Thymus (tissue), 11 donors: ENCODE measurements at regions not wholly inside any gene's neighbourhood (a gene's known extent, or its start where the extent isn't known, plus 50 kb on each side); places are given as distances from the start of the nearest gene placed in this dataset.

Experiments
- DNase-seq, 9 donors: peaks; one replicate each; pipeline ENCODE4 v3.0.0-alpha.2; 2013; ENCODE audit warnings: low spot score in 9 of 9, low read depth in 6 of 9, missing footprints in 1 of 9
- H3K27ac ChIP-seq, 2 donors: one replicate each; pipeline ENCODE4 v1.5.1; 2013; ENCODE audit warnings: control low read depth in 1 of 2, low read depth in 1 of 2, low read length in 1 of 2, mild to moderate bottlenecking in 1 of 2, moderate library complexity in 1 of 2
- H3K27me3 ChIP-seq, 2 donors: one replicate each; pipeline ENCODE4 v1.5.1; 2013; ENCODE audit warnings: low read length in 1 of 2; ENCODE audit not compliant: control insufficient read depth in 2 of 2, insufficient read depth in 1 of 2
- H3K36me3 ChIP-seq, 2 donors: one replicate each; pipeline ENCODE4 v1.5.1; 2013; ENCODE audit warnings: low read length in 1 of 2, mild to moderate bottlenecking in 1 of 2, moderate library complexity in 1 of 2; ENCODE audit not compliant: control insufficient read depth in 2 of 2, insufficient read depth in 2 of 2
- H3K4me1 ChIP-seq, 2 donors: one replicate each; pipeline ENCODE4 v1.5.1; 2013; ENCODE audit warnings: low read length in 2 of 2; ENCODE audit not compliant: control insufficient read depth in 2 of 2, insufficient read depth in 2 of 2
- H3K4me3 ChIP-seq, 2 donors: one replicate each; pipeline ENCODE4 v1.5.1; 2013; ENCODE audit warnings: low read length in 2 of 2, control low read depth in 1 of 2, mild to moderate bottlenecking in 1 of 2
- H3K9me3 ChIP-seq, 2 donors: one replicate each; pipeline ENCODE4 v1.5.1; 2013; ENCODE audit warnings: low read length in 1 of 2, mild to moderate bottlenecking in 1 of 2; ENCODE audit not compliant: control insufficient read depth in 2 of 2, insufficient read depth in 1 of 2
- WGBS: extraction: QIAGEN DNeasy Blood & Tissue Kit; methylation state at CpG from one replicate; pipeline ENCODE4 v1.1.7; 2013; 5-methylcytosine and 5-hydroxymethylcytosine counted together
- donor health status: healthy.

DNA sequence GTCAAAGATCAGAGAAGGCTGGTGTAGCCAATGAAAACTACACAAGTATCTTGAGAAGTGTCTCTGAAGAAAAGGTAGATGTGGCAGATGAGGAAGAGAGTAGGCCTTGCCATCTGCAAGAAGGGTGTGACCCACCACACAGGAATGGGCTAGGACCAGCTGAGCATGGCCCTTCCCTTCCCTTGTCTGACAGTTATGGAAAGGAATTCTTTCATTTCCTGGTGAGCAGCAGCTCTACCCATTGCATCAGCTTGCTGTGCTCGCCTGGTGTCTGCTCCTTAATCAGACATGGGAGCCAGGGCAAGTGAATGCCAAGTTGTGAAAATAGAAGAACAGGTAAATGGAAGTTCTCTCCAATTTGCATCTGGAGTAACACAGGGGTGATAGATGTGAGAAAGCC, 145.2 kb upstream of the KRR1 start:
- H3K27ac ChIP-seq, result no peak overlapping the region
- DNase-seq, result no peak
- H3K4me1 ChIP-seq, result no peaks in the 10 kb centered on the region
- H3K27me3 ChIP-seq, result no peaks in the 10 kb centered on the region
- no peak overlapping the region for H3K4me3 ChIP-seq
- H3K9me3 ChIP-seq, result no peaks in the 10 kb centered on the region
- H3K36me3 ChIP-seq, result no peaks in the 10 kb centered on the region
- whole genome bisulfite sequencing, result 98% methylated on average over 1 of the region's 1 CpG

DNA sequence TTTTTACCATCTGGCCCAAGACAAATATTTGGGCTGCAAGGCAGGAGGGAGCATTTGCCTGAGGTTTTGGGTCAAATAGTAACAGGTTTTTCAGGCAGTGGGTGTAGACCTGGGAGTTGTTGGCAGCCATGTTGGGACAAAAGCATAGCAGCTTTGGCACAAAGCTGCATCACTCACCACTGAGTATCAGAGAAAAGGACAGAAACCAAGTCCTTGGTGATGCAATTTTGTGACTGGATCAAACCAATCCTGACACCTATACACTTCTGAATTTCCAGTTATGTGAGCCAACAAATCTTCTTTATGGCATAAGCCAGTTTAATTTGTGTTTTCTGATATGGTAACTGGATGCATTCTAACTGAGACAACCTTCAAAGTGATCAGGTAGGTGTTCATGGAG, 144.8 kb upstream of the KRR1 start:
- Histone ChIP-seq H3K27ac (no peak overlapping the region), H3K9me3 (no peaks in the 10 kb centered on the region), H3K36me3 (no peaks in the 10 kb centered on the region), H3K4me1 (no peaks in the 10 kb centered on the region), H3K27me3 (no peaks in the 10 kb centered on the region), H3K4me3 (no peak overlapping the region)
- DNase-seq, result no peak

DNA sequence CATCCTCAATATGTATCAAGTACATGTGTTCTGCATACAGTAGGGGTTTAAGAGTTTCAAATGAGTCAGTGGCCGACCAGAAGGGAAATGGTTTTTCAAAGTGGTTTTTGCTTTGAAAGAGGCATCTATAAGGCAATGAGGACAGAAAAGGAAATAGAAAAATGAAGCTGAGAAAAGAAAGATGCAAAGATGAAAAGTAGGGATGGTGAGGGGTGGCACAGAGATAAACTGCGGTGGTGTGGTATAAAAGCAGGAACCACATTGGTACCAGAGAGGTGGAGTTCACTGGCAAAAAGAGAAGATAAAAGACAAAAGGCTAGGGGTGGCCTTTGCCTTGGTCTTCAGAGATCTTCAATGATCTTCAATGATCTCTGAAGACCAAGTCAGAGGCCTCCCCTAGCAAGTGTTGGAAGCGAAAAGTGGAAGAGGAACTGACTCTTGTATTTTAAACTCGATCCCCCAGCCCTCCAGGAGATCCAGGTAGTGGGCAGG, 144.0 kb upstream of the KRR1 start:
- H3K4me3 ChIP-seq, result no peak overlapping the region
- peak in 1 of 9 donors; percentile 12 for DNase-seq
- no peaks in the 10 kb centered on the region for H3K36me3 ChIP-seq
- H3K27me3 ChIP-seq, result no peaks in the 10 kb centered on the region
- H3K9me3 ChIP-seq, result no peaks in the 10 kb centered on the region
- H3K4me1 ChIP-seq, result no peaks in the 10 kb centered on the region
- no peak overlapping the region for H3K27ac ChIP-seq
- 89% methylated on average over 4 of the region's 4 CpGs for WGBS

DNA sequence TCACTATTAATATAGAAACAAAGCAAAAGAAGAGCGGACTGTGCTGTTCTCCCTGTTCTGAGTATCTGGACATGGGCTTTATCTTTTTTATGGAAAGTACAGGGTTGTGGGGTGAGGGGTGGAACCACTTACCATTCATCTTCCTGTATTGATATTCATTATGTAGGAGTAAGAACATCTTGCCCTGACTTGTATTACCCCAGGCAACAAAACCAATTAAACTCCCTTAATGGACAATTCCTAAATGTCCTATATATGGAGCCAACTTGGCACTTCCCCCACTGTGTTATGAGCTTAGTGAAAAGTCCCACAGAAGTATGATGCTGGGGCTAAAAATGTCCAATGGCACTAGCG, 139.9 kb upstream of the KRR1 start:
- Histone ChIP-seq H3K4me3 (no peak overlapping the region), H3K27me3 (no peaks in the 10 kb centered on the region), H3K36me3 (no peaks in the 10 kb centered on the region), H3K9me3 (no peaks in the 10 kb centered on the region), H3K4me1 (no peaks in the 10 kb centered on the region), H3K27ac (no peak overlapping the region)
- DNase-seq, result no peak
- WGBS, result 93% methylated on average over 2 of the region's 2 CpGs

DNA sequence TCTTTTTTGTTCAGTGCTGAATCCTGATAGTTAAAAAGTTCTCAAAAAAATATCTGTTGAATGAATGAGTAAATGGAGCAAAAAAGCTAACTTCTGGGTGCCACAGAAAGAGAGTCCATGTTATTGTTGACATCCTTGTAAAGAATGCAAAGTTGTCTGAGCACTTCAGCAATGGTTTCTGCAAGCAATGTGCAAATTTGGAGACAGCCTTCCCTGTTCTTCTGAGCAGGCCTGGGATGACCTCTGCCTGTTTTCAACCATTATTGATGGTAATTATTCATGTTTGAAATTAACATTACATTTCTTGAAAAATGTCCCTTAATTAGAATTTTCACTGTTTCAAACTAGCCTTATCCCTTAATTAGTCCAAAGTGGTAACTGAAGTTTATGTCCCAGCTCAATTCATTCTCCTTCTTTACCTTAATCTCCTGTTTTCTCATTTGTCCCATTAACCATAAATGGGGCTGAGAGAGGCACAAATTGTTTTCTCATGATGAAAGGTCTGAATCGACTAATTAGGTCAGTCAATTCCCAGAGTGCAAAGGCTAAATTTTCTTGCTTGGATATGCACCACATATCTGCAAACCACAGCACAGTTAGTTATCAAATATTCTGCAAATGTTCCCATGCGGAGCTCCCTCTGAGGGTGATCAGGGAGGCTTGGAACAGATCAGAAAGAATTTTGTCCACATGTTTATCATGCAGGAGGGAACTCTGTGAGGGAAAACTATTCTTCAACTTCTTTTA, 139.4 kb upstream of the KRR1 start:
- WGBS, result 95% methylated on average over 2 of the region's 2 CpGs
- DNase-seq, result no peak
- no peak overlapping the region for H3K4me3 ChIP-seq
- H3K27me3 ChIP-seq, result no peaks in the 10 kb centered on the region
- H3K4me1 ChIP-seq, result no peaks in the 10 kb centered on the region
- H3K9me3 ChIP-seq, result no peaks in the 10 kb centered on the region
- no peak overlapping the region for H3K27ac ChIP-seq
- H3K36me3 ChIP-seq, result no peaks in the 10 kb centered on the region

DNA sequence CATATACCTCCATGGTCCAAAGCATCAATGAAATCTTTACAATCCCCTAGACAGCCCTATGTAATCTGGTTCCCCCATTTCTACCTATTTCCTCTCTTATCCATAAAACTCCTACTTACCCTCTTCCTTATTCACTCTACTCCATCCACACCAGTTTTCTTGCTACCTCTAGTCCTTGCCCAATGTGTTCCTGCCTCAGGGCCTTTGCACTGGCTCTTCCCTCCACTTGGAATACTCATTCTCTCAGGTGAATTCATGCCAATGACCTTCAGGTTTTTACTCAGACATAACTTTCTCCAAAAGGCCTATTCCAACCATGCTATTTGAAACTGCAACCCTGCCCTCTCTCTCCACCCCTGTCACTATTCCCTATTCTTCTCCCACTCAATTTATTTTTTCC, 138.7 kb upstream of the KRR1 start:
- no peaks in the 10 kb centered on the region for H3K36me3 ChIP-seq
- H3K27ac ChIP-seq, result no peak overlapping the region
- DNase-seq, result no peak
- no peaks in the 10 kb centered on the region for H3K27me3 ChIP-seq
- H3K9me3 ChIP-seq, result no peaks in the 10 kb centered on the region
- H3K4me3 ChIP-seq, result no peak overlapping the region
- H3K4me1 ChIP-seq, result no peaks in the 10 kb centered on the region

DNA sequence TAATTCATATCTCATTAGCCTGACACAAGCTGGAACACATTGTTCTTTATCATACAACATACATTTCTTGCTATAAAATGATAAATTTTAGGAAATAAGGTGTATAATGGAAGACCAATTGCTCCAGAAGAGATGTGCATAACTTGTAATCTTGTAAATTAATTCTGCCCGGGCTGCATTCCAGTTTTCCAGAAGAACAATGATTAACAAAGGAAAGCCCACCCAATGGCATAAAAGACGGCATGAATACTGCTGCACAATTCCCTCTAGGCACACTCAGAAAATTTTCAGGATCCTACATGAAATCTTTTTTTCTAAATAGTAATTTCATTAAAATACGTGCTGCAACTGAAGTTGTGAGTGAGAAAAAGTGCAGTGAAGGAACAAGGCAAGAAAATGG, 137.4 kb upstream of the KRR1 start:
- Histone ChIP-seq H3K9me3 (no peaks in the 10 kb centered on the region), H3K36me3 (no peaks in the 10 kb centered on the region), H3K4me3 (no peak overlapping the region), H3K27ac (no peak overlapping the region), H3K4me1 (no peaks in the 10 kb centered on the region), H3K27me3 (no peaks in the 10 kb centered on the region)
- no peak for DNase-seq
- WGBS, result 74% methylated on average over 3 of the region's 3 CpGs

DNA sequence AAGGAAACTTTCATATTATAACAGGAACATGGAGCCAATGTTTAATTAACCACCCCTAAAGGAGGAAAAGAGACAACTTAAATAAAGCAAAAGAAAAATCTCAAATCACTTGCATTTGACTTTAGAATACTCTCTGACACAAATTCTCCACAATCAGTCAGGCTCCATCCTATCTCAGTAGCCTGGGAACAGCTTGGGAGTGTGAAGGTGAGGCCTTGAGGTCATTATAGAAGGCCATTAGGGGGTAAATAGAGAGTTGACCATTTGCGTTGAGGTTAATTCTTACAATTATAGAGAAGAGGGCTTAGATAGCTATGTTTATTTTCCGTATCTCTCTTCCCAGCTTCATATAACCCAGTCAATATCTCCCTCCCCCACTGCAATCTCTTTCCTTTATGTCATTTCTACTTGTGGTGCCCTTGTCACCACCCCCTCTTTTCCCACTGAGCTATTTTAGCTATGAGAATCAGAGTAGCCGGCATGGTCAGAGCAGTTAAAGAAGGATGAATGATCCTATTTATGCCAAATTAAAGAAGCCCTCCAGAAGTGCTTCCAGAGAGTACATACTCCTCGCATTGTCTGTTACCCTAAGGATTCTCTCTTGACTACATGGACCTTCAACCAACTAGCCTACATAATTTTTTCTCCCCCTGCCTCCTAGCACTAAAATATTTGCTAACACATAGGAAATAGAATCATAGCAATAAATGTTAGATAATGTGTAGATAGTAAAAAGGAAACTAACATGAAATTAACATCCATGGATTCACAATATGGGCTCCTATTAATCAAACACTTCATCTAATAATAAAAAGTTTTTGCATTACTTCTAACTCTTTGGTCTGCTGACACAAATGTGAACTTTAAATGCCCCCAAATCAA, 135.2 kb upstream of the KRR1 start:
- H3K4me1 ChIP-seq, result no peaks in the 10 kb centered on the region
- no peaks in the 10 kb centered on the region for H3K36me3 ChIP-seq
- H3K27ac ChIP-seq, result no peak overlapping the region
- no peaks in the 10 kb centered on the region for H3K27me3 ChIP-seq
- no peaks in the 10 kb centered on the region for H3K9me3 ChIP-seq
- no peak for DNase-seq
- 95% methylated on average over 4 of the region's 4 CpGs for WGBS
- H3K4me3 ChIP-seq, result no peak overlapping the region

DNA sequence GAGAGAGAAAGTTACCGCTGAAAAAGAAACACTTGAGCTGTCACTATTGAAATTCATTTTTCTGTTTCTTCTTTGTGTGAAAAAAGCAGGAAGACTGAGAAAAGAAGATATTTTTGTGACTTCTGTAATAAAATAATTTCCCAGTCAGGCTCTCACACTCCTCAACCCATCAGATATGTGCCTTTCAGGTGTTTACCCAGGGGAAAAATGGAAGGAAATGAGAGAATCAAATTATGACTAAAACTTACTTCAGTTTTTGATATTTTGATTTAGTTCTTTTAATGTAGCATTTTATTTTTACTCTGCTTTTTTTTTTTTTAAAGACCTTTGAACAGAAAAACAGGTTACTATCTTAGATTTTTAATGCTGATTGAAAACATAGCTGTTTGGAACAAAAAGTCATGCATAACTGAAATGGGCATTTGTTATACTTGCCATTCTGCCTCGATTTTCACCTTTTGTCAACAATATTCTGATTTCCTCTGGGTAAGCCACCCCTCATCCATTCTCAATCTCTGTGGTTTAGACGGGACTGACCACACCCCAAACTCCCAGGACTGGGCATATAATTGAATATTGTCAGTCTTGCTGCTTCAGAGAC, 133.2 kb upstream of the KRR1 start:
- WGBS, result 86% methylated on average over 3 of the region's 3 CpGs

More for the DNA sequence above, 133.2 kb upstream of the KRR1 start:
- DNase-seq, result no peak
- Histone ChIP-seq H3K27me3 (no peaks in the 10 kb centered on the region), H3K9me3 (no peaks in the 10 kb centered on the region), H3K4me3 (no peak overlapping the region), H3K27ac (no peak overlapping the region), H3K36me3 (no peaks in the 10 kb centered on the region), H3K4me1 (no peaks in the 10 kb centered on the region)
